ENCODE measurements at regions not wholly inside any gene's neighbourhood (a gene's known extent, or its start where the extent isn't known, plus 50 kb on each side); places are given as distances from the start of the nearest gene placed in this dataset.

DNA sequence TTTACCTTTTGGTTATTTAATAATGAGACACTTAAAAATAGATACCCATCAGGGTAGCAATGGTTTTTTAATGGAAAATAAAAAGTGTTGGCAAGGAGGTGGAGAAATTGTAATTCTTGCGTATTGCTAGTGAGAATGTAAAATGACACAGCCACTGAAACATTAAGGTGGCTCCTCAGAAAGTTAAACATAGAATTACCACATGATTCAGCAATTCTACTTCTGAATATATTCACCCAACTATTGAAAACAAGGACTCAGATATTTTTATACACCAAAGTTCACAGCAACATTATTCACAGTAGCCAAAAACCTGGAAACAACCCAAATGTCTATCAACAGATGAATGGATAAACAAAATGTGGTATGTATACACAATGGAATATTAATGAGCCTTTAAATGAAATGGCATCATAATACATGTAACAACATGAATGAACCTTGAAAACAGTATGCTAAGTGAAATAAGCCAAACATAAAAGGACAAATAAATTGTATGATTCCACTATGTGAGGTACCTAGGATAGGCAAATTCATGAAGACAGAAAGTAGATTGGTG, 163.5 kb downstream of the IMPG2 start:
- ChIA-PET CTCF (no interaction called here), POLR2A (no interaction called here)
- Mint-ChIP-seq H3K9me3 (no peaks in the 10 kb centered on the region), H3K27me3 (peaks cover 27% of the 10 kb centered on the region), H3K36me3 (ENCODE audit: low read depth) (no peaks in the 10 kb centered on the region), H3K4me3 (no peak overlapping the region), H3K4me1 (ENCODE audit: low read depth) (no peaks in the 10 kb centered on the region), H3K27ac (no peak overlapping the region)
- TF ChIP-seq, protein P1, sequence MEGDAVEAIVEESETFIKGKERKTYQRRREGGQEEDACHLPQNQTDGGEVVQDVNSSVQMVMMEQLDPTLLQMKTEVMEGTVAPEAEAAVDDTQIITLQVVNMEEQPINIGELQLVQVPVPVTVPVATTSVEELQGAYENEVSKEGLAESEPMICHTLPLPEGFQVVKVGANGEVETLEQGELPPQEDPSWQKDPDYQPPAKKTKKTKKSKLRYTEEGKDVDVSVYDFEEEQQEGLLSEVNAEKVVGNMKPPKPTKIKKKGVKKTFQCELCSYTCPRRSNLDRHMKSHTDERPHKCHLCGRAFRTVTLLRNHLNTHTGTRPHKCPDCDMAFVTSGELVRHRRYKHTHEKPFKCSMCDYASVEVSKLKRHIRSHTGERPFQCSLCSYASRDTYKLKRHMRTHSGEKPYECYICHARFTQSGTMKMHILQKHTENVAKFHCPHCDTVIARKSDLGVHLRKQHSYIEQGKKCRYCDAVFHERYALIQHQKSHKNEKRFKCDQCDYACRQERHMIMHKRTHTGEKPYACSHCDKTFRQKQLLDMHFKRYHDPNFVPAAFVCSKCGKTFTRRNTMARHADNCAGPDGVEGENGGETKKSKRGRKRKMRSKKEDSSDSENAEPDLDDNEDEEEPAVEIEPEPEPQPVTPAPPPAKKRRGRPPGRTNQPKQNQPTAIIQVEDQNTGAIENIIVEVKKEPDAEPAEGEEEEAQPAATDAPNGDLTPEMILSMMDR (IDR thresholded peaks at IDR 0.05): no peak
- DNase-seq (no peak), ATAC-seq (no peak)
- intact Hi-C loops (cut with micrococcal nuclease): no loop called here

DNA sequence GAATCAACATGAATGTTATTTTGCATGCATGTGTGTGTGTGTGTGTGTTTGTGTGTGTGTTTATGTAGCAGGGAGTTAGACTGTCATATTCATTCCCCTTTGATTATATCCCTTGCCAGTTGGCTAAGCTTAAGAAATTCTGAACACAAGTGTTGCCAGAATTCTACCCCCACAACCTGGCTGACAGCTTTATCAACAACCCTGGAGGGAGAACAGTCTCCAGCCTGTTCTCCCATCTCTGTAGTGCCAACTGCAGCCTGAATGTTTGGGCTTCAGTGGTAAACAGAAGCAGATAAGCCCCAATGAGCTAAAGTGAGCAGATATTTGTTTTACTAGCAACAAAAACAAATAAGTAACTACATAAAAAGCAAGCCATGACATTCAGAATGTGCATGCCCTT, 162.6 kb upstream of the ABI3BP start:
- intact Hi-C loops (cut with micrococcal nuclease): no loop called here
- ATAC-seq (no peak), DNase-seq (no peak)
- Mint-ChIP-seq H3K27me3 (peaks cover 30% of the 10 kb centered on the region), H3K9me3 (no peaks in the 10 kb centered on the region), H3K4me3 (no peak overlapping the region), H3K27ac (no peak overlapping the region), H3K36me3 (ENCODE audit: low read depth) (no peaks in the 10 kb centered on the region), H3K4me1 (ENCODE audit: low read depth) (no peaks in the 10 kb centered on the region)
- ChIA-PET POLR2A (no interaction called here), CTCF (no interaction called here)
- TF ChIP-seq, protein P1 (IDR thresholded peaks at IDR 0.05): no peak

DNA sequence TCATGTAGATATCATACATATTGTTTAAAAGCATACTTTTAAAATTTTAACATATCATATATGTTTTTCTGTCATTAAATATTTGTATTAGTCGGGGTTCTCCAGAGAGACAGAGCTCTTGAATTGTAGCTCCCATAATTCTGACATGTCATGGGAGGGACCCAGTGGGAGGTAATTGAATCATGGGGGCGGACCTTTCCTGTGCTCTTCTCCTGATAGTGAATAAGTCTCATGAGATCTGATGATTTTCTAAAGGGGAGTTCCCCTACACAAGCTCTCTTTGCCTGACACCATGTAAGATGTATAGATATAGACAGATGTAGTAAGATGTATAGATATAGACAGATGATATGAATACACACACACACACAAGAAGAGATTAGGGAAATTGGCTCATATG, 161.2 kb upstream of the ABI3BP start:
- Mint-ChIP-seq H3K36me3 (ENCODE audit: low read depth) (no peaks in the 10 kb centered on the region), H3K9me3 (no peaks in the 10 kb centered on the region), H3K4me3 (no peak overlapping the region), H3K27ac (no peak overlapping the region), H3K27me3 (peaks cover 35% of the 10 kb centered on the region), H3K4me1 (ENCODE audit: low read depth) (no peaks in the 10 kb centered on the region)
- TF ChIP-seq, protein P1 (IDR thresholded peaks at IDR 0.05): no peak
- no peak for ATAC-seq
- DNase-seq: no peak
- POLR2A ChIA-PET: no interaction called here
- CTCF ChIA-PET: interaction anchor here (1.1 kb wide), 1 partner anchor 23 kb away, joined by 3 read pairs; no protein-coding TSS in a partner anchor
- intact Hi-C loops (cut with micrococcal nuclease): no loop called here

DNA sequence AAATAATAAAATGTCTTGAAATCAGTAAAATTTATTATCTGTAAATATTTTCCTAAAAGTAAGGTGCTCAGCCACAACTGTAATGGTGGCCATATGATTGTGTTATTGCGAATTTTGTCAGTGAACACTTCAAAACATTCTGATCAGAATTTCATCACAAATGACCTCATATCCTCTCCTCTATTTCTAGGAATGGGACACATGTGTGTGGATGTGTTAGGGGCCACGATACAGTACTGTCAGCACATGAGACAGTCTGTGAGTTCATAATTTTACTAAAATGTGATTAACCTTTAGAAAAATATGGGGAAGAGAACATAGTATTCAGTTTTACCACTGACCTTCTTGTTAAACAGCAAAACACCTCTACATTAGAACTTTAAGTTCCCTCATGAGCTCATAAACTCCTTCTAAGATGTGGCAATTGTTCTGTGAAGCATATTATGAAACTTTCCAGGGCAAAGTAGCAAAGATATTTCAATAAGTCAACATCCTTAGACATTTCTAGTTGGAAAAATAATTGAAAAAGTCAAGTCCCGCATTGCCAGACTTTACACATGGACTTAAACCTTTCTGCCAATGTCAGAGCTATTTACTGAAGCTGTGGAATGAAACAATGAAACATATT, 158.2 kb upstream of the ABI3BP start:
- Mint-ChIP-seq H3K27ac (no peak overlapping the region), H3K9me3 (no peaks in the 10 kb centered on the region), H3K4me1 (ENCODE audit: low read depth) (no peaks in the 10 kb centered on the region), H3K4me3 (no peak overlapping the region), H3K36me3 (ENCODE audit: low read depth) (no peaks in the 10 kb centered on the region), H3K27me3 (peaks cover 32% of the 10 kb centered on the region)
- DNase-seq (no peak), ATAC-seq (no peak)
- intact Hi-C loops (cut with micrococcal nuclease): no loop called here
- POLR2A ChIA-PET: no interaction called here
- TF ChIP-seq, protein P1 (IDR thresholded peaks at IDR 0.05): no peak
- CTCF ChIA-PET: no interaction called here

DNA sequence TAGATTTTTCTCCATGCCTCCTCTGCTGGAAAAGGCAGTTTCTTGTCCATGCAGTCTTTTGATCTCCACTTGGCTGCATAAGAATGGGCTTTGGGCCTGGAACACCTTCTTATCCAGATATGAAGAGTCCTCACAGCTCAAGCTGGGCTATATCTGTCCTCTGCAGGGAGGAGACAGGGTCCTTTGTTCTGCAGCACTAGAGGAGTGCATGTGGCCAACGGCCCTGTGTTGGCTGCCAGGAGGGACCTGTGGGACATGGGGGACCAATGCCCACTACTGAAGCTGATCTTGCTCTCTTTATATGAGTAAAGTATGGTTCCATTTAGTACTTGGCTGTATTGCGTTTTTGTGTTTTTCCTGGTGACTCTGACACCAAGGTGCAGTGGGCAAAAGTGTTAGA, 157.3 kb upstream of the ABI3BP start:
- TF ChIP-seq, protein P1 (IDR thresholded peaks at IDR 0.05): no peak
- no peak for ATAC-seq
- intact Hi-C loops (cut with micrococcal nuclease): no loop called here
- CTCF ChIA-PET: no interaction called here
- Mint-ChIP-seq H3K27ac (no peak overlapping the region), H3K27me3 (peaks cover 26% of the 10 kb centered on the region), H3K9me3 (no peaks in the 10 kb centered on the region), H3K4me1 (ENCODE audit: low read depth) (no peaks in the 10 kb centered on the region), H3K36me3 (ENCODE audit: low read depth) (no peaks in the 10 kb centered on the region), H3K4me3 (no peak overlapping the region)
- DNase-seq: no peak
- POLR2A ChIA-PET: no interaction called here
